GM12878 (cell line): ENCODE measurements at regions not wholly inside any gene's neighbourhood (a gene's known extent, or its start where the extent isn't known, plus 50 kb on each side); places are given as distances from the start of the nearest gene placed in this dataset.

Experiments
- ATAC-seq: fragments of 200-7000 bp; cut with Tn5 transposase; 3 replicates; pipeline ENCODE4 v1.9.1; 2020; ENCODE audit warnings: mild to moderate bottlenecking, moderate library complexity
- BruUV-seq: library from RNA; stranded (reverse); fragments of 400-500 nt; replicated peaks from 2 replicates; lab custom pipeline; 2021; lab: Mats Ljungman, UMichigan
- CTCF ChIA-PET: fragments of 300-600 bp; sonication (Branson Sonifier 250); formaldehyde crosslinking; extraction: SDS; loops from one replicate; lab custom pipeline; 2021; ENCODE audit warnings: inconsistent platforms; lab: Yijun Ruan, JAX
- POLR2A ChIA-PET: fragments of 350-600 bp; formaldehyde crosslinking; extraction: SDS; loops from one replicate; lab custom pipeline; 2021; ENCODE audit warnings: inconsistent platforms; lab: Charles Lee
- RAD21 ChIA-PET: fragments of 300-600 bp; sonication (Branson Sonifier 250); formaldehyde crosslinking; loops from one replicate; lab custom pipeline; 2023; ENCODE audit warnings: antibody characterized with exemption; ENCODE audit not compliant: unreplicated experiment; lab: Charles Lee
- SMC1A ChIA-PET: fragments of 300-600 bp; sonication (Branson Sonifier 250); formaldehyde crosslinking; loops from one replicate; lab custom pipeline; 2023; ENCODE audit not compliant: unreplicated experiment, uncharacterized antibody; lab: Charles Lee
- DNase-seq: peaks from one replicate; pipeline ENCODE4 v3.0.0-alpha.2; 2011; ENCODE audit warnings: low read depth, low spot score
- FAIRE-seq: peaks from 3 replicates; lab custom pipeline; 2011; peaks lifted over from hg19 to GRCh38; lab: Jason Lieb, UNC
- H2AFZ ChIP-seq: 2 replicates; pipeline ENCODE4 v1.6.0; 2011; ENCODE audit warnings: low read depth, low read length, control low read depth; ENCODE audit not compliant: control insufficient read depth
- H3K27ac ChIP-seq: 2 replicates; pipeline ENCODE4 v1.5.1; 2011; ENCODE audit warnings: control low read depth; ENCODE audit not compliant: control insufficient read depth, insufficient read depth
- H3K27me3 ChIP-seq, 2 experiments: replicated peaks in 1 of 2; 2 replicates each; pipeline versions ENCODE4 v1.6.0 to v1.6.1; 2011; ENCODE audit warnings: low read length in 1 of 2; ENCODE audit not compliant: control insufficient read depth in 2 of 2, insufficient read depth in 2 of 2
- H3K36me3 ChIP-seq, 2 experiments: 2 replicates each; pipeline ENCODE4 v1.5.1; 2011; ENCODE audit warnings: low read length in 1 of 2; ENCODE audit not compliant: control insufficient read depth in 2 of 2, insufficient read depth in 2 of 2
- H3K4me1 ChIP-seq: 2 replicates; pipeline ENCODE4 v1.6.1; 2011; ENCODE audit warnings: mild to moderate bottlenecking, low read length, moderate library complexity, mixed read lengths; ENCODE audit not compliant: control insufficient read depth, insufficient read depth
- H3K4me2 ChIP-seq: 2 replicates; pipeline ENCODE4 v1.6.0; 2011; ENCODE audit warnings: control low read depth; ENCODE audit not compliant: control insufficient read depth, insufficient read depth
- H3K4me3 ChIP-seq: fragments of 200-600 bp; sonication (generic); 2 replicates; pipeline ENCODE4 v1.5.1; 2016
- H3K79me2 ChIP-seq: 2 replicates; pipeline ENCODE4 v1.6.0; 2011; ENCODE audit warnings: low read length; ENCODE audit not compliant: control insufficient read depth, insufficient read depth
- H3K9ac ChIP-seq: 2 replicates; pipeline ENCODE4 v1.8.0; 2011; ENCODE audit warnings: low read length, control low read depth, mixed read lengths; ENCODE audit not compliant: control insufficient read depth, insufficient read depth
- H3K9me3 ChIP-seq: replicated peaks from 3 replicates; pipeline ENCODE4 v1.5.1; 2011; ENCODE audit warnings: mild to moderate bottlenecking, low read length; ENCODE audit not compliant: control insufficient read depth, insufficient read depth
- H4K20me1 ChIP-seq: 2 replicates; pipeline ENCODE4 v1.6.0; 2011; ENCODE audit not compliant: control insufficient read depth, insufficient read depth
- BACH1 ChIP-seq: fragments of 450-650 bp; IDR thresholded peaks from 2 replicates; pipeline ENCODE4 v1.6.1; 2017; ENCODE audit warnings: mild to moderate bottlenecking, borderline replicate concordance
- BMI1 ChIP-seq: fragments of 450-650 bp; IDR thresholded peaks from 2 replicates; pipeline ENCODE4 v1.6.1; 2016; ENCODE audit warnings: mild to moderate bottlenecking, moderate library complexity, borderline replicate concordance
- CBX3 ChIP-seq: fragments of 200-600 bp; sonication (generic); IDR thresholded peaks from 2 replicates; pipeline ENCODE4 v1.6.1; 2016; ENCODE audit warnings: low read depth, borderline replicate concordance
- CEBPB ChIP-seq, 2 experiments: fragments of 150-350 bp in 1 of 2; IDR thresholded peaks; 2 replicates each; pipeline ENCODE4 v1.6.1; 2012 to 2014; ENCODE audit warnings: low read depth in 2 of 2, low read length in 2 of 2, borderline replicate concordance in 1 of 2, inconsistent platforms in 1 of 2
- CHD1 ChIP-seq: IDR thresholded peaks from 2 replicates; pipeline ENCODE4 v1.6.1; 2012; ENCODE audit warnings: low read depth, low read length, improper control_type of control experiment
- DPF2 ChIP-seq: fragments of 450-650 bp; IDR thresholded peaks from 2 replicates; pipeline ENCODE4 v1.6.1; 2017; ENCODE audit warnings: mild to moderate bottlenecking
- EZH2 ChIP-seq: IDR thresholded peaks from 2 replicates; pipeline ENCODE4 v1.6.1; 2012; ENCODE audit warnings: low read depth, mild to moderate bottlenecking, control low read depth, inconsistent platforms, low read length, borderline replicate concordance; ENCODE audit not compliant: control insufficient read depth
- NR2C1 ChIP-seq: fragments of 450-650 bp; IDR thresholded peaks from 2 replicates; pipeline ENCODE4 v1.6.1; 2017; ENCODE audit warnings: antibody characterized with exemption, mild to moderate bottlenecking, moderate library complexity
- RAD21 ChIP-seq: IDR thresholded peaks from 2 replicates; pipeline ENCODE4 v1.6.1; 2011; ENCODE audit warnings: mild to moderate bottlenecking, low read depth, low read length, moderate library complexity; ENCODE audit not compliant: insufficient read depth
- RAD51 ChIP-seq: fragments of 450-650 bp; IDR thresholded peaks from 2 replicates; pipeline ENCODE4 v1.6.1; 2016; ENCODE audit warnings: moderate library complexity, mild to moderate bottlenecking, inconsistent platforms
- TCF12 ChIP-seq: IDR thresholded peaks from 2 replicates; pipeline ENCODE4 v1.6.1; 2011; ENCODE audit warnings: low read depth, mild to moderate bottlenecking, low read length
- TCF7 ChIP-seq: IDR thresholded peaks from 2 replicates; pipeline ENCODE4 v1.6.1; 2014; ENCODE audit warnings: antibody characterized with exemption, borderline replicate concordance
- YY1 ChIP-seq: IDR thresholded peaks from 2 replicates; pipeline ENCODE4 v1.6.1; 2011; ENCODE audit warnings: low read depth, mild to moderate bottlenecking, low read length
- ZBED1 ChIP-seq: IDR thresholded peaks from 2 replicates; pipeline ENCODE4 v1.6.1; 2016; ENCODE audit warnings: borderline replicate concordance
- WGBS: methylation state at CpG from one replicate; pipeline ENCODE4 v1.1.6; 2016; ENCODE audit warnings: low lambda C conversion rate; ENCODE audit not compliant: insufficient replicate concordance, insufficient coverage; ENCODE audit errors: missing lambda C conversion rate; 5-methylcytosine and 5-hydroxymethylcytosine counted together
- in situ Hi-C: fragments of 300-500 bp; cut with MboI; formaldehyde crosslinking; loops from 9 replicates; pipeline ENCODE4 v1.14.3; 2018; ENCODE audit warnings: mixed read lengths
- intact Hi-C: fragments of 100-400 bp; cut with micrococcal nuclease; formaldehyde crosslinking; loops from one replicate; pipeline ENCODE4 v1.14.2; 2022; ENCODE audit not compliant: unreplicated experiment
- TF ChIP-seq, protein P1 (sequence below): IDR thresholded peaks from 2 replicates; pipeline ENCODE4 v1.6.1; 2011; ENCODE audit warnings: low read depth, mild to moderate bottlenecking, low read length, moderate library complexity, borderline replicate concordance; ENCODE audit errors: extremely low read depth
- TF ChIP-seq, protein P2 (sequence below): fragments of 450-650 bp; IDR thresholded peaks from 2 replicates; pipeline ENCODE4 v1.6.1; 2017; ENCODE audit warnings: mild to moderate bottlenecking, low read depth, inconsistent platforms; ENCODE audit not compliant: poor library complexity, severe bottlenecking

DNA sequence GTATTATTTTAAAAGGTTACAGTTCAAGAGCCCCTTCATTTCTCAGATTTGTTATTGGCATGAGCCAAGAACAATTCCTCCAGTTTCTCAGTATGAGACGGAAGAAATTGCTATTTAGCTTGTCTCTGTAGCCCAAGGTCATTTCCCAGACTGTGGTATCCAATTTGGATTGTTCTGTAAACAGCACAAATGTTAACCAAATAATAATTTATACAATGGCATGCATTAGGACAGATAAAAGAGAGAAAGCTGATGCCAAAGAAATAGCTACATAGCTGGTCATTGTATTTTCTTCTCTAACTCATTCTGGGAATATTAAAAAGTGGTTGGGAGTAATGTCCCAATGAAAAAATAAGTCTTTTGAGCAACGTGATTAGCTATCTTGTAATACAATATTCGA is 134.6 kb upstream of the NPY2R start (continued):
- TF ChIP-seq RAD21: no peak

DNA sequence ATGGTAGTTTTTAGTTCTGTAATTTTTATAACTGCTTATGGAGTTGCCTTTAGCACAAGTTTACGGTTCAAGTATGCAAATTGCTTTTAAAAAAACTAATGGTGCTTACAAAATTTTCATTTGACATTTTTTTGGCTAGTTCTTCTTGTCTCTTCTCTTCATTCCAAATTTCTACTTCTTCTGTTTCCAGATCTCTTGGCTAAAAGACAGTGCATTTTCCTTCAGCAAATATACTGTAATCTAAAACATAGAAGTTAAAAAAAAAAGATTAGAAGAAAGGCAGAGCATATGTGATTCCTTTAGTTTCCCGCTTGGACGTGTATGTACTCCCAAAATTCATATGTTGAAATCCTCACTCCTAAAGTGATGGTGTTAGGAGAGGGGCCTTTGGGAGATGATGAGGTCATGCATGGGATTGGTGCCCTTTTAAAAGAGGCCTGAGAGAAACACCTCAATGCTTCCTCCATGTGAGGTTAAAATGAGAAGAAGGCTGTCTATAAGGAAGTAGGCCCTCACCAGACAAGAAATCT is 132.1 kb upstream of the NPY2R start:
- no peak for FAIRE-seq

More for the DNA sequence above, 132.1 kb upstream of the NPY2R start:
- H3K9ac ChIP-seq: no peak overlapping the region
- SMC1A ChIA-PET: no interaction called here
- no peaks in the 10 kb centered on the region for H3K4me1 ChIP-seq
- in situ Hi-C loops (no loop called here), intact Hi-C loops (no loop called here)
- TF ChIP-seq, protein P1, sequence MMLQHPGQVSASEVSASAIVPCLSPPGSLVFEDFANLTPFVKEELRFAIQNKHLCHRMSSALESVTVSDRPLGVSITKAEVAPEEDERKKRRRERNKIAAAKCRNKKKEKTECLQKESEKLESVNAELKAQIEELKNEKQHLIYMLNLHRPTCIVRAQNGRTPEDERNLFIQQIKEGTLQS: no peak
- TF ChIP-seq BACH1 (no peak), CEBPB (IDR thresholded peaks at IDR 0.05; ENCODE audit: borderline replicate concordance in 1 of 2, low read depth in 2 of 2, low read length in 2 of 2) (no peak), TCF12 (no peak), YY1 (no peak), CHD1 (no peak), DPF2 (no peak), RAD51 (no peak), TCF7 (no peak), BMI1 (no peak), NR2C1 (no peak), EZH2 (no peak), CBX3 (no peak), ZBED1 (no peak)
- TF ChIP-seq, protein P2, sequence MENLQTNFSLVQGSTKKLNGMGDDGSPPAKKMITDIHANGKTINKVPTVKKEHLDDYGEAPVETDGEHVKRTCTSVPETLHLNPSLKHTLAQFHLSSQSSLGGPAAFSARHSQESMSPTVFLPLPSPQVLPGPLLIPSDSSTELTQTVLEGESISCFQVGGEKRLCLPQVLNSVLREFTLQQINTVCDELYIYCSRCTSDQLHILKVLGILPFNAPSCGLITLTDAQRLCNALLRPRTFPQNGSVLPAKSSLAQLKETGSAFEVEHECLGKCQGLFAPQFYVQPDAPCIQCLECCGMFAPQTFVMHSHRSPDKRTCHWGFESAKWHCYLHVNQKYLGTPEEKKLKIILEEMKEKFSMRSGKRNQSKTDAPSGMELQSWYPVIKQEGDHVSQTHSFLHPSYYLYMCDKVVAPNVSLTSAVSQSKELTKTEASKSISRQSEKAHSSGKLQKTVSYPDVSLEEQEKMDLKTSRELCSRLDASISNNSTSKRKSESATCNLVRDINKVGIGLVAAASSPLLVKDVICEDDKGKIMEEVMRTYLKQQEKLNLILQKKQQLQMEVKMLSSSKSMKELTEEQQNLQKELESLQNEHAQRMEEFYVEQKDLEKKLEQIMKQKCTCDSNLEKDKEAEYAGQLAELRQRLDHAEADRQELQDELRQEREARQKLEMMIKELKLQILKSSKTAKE: no peak
- no peaks in the 10 kb centered on the region for H3K36me3 ChIP-seq
- CTCF ChIA-PET: no interaction called here
- H3K79me2 ChIP-seq: no peaks in the 10 kb centered on the region
- POLR2A ChIA-PET: no interaction called here
- DNase-seq (no peak), ATAC-seq (no peak)
- RAD21 ChIA-PET: no interaction called here
- no peaks in the 10 kb centered on the region for H3K9me3 ChIP-seq
- no peak overlapping the region for H2AFZ ChIP-seq
- no peak overlapping the region for H3K27ac ChIP-seq
- no peak overlapping the region for H3K4me3 ChIP-seq
- no TSS peak for BruUV-seq
- H4K20me1 ChIP-seq: no peaks in the 10 kb centered on the region
- H3K4me2 ChIP-seq: no peak overlapping the region
- H3K27me3 ChIP-seq: no peaks in the 10 kb centered on the region
- WGBS: 65% methylated on average over 3 of the region's 3 CpGs
